ENCODE measurements at regions not wholly inside any gene's neighbourhood (a gene's known extent, or its start where the extent isn't known, plus 50 kb on each side); places are given as distances from the start of the nearest gene placed in this dataset.

DNA sequence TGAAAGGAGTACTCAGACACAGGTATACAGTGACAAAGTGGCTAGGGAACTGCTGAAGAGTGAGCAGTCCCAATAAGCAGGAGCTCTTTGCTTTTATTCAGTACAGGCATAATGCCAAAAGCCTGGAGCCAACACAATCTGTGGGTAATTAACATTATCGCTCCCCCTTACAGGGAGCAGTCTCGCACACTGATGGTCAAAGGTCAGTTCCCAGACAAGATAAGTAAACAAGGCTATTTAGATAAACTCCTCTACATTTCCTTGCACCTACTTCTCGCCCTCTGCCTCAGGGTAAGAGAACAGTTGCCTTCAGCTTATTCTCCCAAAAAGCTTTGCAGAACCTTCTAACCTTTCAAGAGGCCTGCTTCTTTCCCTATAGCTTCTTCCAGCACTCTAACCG lies 73.9 kb upstream of the TAF9B start:
- DNase-seq: no peak

DNA sequence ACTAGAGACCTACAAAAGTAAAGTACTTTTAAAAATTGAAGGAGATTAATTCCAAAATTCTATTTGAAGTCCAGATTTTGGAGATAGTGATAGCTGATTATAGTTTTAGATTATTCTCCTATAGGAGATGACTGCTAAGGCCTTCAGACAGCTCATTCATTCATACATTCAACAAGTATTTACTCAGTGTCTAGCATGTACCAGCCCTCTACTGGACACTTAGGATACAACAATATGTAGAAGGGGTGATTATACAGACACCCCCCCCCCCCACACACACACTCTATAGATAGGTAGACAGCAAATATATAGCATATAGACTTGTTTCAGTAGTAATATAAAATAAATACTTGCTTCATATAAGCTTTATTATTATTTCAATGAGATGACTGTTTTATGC lies 60.4 kb upstream of the TAF9B start:
- DNase-seq: peak; percentile 0

All from tongue (tissue), 1 donor.